GM21825 (cell line): ENCODE measurements at regions not wholly inside any gene's neighbourhood (a gene's known extent, or its start where the extent isn't known, plus 50 kb on each side); places are given as distances from the start of the nearest gene placed in this dataset.

ENCODE experiments used
- ATAC-seq: cut with Tn5 transposase; IDR thresholded peaks from one replicate; pipeline ENCODE4 v1.9.1; 2021; ENCODE audit warnings: mild to moderate bottlenecking, moderate library complexity; ENCODE audit not compliant: unreplicated experiment

DNA sequence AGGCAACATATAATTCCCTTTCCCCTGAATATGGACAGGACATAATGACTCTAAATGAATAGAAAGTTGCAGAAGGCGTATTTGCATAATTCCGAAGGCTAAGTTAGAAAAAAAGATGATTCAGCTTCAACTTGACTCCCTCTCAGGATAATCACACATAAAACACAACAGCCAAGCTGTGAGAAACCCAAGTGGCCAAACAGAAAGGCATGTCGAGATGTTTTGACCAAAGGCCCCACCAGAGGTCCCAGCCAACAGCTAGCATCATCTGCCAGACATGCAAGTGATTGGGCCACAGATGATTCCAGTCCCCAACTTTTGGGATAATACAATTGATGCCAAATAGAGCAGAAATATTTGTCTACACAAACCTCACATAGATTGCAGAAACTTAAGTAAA, 444.9 kb downstream of the LTN1 start:
- no peak for ATAC-seq

DNA sequence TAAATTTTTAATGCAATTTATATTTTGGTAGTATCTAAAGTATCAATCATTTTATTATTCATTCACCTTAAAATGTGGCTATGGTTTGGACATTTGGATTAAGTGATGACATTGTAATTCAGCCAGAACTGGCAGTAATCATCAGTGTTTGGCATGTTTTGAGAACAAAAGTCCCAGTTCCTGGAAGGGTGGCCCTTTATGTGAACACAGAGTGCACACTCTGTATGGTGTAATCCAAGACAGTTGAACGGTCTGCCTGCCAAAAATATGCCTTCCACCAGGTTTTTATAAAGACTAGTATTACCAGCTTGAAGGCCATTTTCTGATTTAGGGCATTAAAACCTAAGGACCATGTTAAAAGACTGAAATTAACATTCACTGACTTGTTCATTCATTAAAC, 448.7 kb downstream of the LTN1 start:
- no peak for ATAC-seq

DNA sequence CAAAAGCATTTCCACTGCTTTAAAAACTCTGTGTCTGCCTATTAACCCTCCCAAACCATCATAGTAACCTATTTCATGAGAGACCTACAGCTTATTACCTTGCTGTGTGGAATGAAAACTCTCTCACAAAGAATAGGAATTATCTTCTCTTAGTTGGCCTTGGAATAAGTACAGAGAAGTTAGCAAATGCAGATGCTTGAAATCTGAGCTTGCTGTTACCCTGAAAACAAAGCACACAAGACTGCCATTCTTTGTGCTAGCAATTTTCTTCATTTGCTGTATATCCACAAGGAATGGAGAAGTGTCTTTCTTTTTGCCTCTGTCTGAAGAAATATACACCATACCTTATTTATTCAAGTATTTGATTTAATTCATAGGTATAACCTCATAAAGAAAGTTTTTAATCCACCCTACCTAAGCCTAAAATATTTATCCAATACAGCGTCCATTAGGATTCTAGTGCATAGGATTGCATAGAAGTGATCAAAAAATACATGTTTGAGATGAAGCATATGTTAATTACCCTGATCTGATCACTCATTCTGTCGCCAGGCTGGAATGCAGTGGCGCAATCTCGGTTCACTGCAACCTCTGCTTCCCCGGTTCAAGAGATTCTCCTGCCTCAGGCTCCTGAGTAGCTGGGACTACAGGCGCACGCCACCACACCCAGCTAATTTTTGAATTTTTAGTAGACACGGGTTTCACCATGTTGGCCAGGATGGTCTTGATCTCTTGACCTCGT, 451.1 kb downstream of the LTN1 start:
- no peak for ATAC-seq

DNA sequence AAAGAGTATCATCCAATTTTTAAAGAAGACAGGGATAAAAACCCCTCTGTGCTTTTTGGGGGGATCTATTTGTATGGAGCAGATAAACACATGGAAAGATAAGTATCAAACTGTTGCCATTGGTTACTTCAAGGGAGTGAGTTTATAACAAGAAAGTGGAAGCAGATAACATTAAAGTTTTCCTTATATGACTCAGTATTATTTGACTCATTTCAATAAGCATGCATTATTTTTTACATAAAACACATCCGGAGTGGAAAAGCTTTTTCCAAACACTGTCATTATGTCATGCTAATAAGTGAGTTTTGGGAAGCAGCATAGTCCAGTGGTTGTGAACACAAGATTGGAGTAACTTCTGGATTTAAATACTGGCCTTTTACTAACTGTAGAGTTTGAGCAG, 452.2 kb downstream of the LTN1 start:
- ATAC-seq: no peak

DNA sequence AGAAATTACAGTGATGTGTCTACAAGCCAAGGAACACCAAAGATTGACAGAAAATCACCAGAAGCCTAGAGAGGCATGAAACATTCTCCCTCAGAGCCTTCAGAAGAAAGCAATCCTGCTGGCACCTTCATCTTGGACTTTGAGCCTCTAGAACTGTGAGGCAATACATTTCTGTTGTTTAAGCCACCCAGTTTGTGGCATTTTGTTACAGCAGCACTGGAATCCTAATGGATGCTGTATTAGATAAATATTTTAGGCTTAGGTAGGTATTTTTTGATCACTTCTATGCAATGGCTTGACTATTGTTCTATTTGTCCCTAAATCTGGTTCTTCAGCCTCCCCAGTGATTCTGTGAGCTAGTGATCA, 453.1 kb downstream of the LTN1 start:
- no peak for ATAC-seq

DNA sequence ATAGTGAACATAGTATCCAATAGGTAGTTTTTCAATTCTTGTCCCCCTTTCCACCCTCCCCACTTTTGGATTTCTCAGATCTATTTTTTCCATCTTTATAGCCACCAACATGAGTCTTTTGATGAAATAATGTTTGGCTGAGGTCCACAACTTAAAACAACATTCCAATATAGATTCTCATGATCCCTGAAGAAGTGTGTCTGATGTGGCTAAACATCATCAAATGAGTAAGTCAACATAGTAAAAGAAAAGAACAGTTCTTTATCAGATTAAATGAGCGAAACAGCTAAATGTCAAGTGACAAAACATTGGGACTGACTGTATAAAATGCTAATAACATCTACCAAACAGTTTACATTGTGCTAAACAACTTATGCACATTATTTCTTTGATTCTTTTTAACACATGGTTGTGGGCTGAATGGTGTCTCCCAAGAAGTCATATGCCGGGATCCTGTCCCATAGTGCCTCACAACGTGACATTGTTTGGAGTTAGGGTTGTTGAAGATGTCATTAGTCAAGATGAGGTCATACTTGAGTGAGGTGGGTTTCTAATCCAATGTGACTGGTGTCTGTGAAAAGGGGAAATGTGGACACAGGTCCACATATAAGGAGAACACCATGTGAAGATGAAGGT, 453.6 kb downstream of the LTN1 start:
- no peak for ATAC-seq

DNA sequence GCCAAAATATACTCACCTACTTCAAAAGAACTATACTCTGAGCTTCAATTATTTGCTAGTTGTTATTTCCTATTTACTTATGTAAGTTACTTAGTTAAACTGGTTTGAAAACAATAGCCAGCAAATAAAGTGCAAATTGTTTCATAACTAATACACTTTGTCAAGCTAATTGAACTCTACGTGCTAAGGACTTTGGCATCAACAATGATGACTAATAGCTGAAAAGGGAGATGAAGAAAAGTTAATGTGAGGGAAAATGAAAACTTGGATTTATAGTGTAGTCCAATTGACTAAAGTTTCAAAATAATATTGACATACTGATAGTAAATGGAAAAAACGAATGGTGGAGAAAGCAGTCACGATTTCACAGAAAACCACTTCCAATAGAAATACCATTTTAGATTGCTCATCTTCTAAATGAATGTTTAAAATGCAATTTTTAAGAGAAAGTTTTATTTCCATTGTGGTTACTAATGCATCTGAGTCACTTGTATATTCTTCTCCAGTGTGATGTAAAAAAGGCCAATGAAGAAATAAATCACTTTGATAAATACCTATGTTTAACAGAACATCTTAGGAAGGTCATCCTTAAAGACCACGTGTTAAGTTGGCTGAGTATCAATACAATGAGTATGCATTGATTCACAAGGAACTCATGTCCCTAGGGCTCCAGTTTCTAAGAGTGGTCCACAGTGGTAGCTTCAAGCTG, 455.2 kb downstream of the LTN1 start:
- no peak for ATAC-seq

DNA sequence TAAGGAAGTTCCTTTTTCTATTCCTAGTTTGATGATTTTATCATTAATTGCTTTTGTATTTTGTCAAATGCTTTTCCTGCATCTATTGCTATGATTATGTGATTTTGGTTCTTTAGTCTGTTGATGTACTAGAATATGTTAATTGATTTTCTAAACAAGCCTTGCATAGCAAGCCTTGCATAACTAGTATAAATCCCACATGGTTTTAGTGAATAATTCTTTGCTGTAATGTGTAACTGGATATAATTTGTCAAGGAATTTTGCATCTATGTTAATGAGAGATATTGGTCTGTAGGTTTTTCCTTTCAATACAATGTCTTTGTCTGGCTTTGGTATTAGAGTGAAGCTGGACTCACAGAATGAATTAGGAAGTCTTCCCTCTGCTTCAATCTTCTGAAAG, 460.2 kb downstream of the LTN1 start:
- no peak for ATAC-seq

DNA sequence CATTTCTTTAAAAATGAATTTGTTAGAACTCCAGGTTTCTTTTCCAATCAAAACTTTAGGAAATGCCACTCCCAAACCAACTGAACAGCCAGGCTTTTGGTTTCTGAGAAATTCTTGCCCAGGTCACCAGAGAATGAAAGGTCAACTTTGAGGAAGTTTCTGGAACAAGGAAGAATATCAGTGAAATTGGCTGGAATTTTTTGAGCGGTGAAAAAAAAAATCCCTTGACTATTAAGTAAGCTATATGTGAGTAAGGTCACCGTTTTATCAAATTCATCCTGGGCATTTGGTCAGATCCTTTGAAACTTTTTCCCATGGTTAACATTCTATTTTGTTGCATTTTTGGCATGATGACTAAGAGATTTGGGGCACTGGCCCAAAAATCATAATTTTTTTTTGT, 469.3 kb downstream of the LTN1 start:
- ATAC-seq: no peak

DNA sequence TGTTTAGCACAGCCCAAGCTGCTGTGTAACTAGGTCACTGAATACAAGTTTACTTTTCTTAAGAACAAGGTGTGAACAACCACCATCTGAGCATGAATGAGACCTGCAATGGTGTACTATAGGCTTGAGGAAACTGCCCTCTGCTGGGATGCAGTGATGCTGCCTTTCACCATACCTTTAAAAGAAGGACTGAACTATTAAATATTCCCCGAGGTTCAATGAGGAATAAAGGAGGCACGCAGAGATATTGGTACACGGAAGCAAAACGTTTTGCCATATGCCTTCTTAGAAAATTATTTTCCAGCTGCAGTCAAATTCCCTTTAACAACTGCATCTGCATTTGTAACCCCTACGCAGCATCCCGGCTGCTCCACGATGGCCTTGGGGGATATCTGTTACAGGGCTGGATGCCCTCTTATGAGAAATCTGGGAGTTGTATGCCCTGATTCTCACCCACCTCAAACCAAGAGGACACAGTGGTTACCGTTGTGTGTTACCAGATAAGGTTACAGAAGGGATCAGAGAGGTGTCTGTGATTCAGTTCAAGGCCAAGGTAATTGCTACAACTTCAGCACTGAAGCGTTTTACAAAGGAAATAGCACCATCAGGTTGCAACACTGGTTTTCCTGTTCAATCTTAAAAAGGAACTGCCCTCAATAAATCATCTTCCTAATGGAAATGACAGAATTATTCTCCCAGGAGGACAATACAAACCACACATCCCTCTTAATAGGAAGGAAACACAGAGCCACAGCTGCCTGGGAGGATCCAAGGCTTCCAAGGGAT, 470.5 kb downstream of the LTN1 start:
- ATAC-seq: no peak

DNA sequence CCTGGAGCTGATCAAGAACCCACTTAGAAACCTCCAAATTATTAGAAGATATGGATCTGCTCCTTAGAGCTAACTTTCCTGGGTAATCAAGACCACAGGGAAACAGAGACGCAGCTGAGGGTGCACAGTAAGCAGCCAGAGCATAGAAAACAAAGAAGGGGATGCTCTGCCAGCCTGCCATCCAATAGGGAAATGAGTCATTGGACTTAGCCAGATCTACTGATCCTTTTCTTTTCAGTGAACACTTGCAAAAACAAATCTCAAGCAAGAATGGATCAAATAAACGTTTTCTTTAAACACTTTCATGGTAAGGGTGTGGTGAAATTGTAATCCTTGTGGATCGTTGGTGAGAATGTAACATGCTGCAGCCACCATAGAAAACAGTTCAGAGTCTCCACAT, 474.0 kb downstream of the LTN1 start:
- ATAC-seq: no peak

DNA sequence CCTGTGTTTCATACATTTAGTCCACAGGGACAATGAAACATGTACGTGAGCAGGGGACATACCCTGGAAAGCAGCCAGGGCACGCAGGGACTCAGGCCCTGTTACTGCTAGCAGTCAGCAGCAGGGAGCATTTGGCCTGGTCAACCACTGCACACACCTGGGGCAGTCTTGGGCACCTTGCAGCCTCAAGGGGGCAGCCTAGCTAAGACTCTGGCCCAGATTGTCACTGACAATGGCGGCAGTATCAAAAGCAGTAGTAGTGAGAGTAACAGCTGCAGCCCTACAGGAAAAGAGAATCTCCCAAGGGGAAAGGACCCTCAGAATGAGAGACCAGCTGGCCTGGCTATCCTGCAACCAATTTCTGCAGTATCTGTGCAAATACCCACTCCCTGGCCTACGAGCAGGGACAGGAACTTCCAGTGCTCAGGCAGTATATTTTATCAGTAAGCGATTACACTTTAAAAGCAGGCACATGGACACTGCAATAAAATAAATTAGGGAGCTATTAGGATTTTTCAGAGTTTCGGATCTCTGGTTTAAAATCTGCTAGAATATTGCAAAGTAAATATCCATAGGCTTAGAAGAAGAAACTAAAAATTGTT, 475.6 kb downstream of the LTN1 start:
- peak; percentile 99 for ATAC-seq

DNA sequence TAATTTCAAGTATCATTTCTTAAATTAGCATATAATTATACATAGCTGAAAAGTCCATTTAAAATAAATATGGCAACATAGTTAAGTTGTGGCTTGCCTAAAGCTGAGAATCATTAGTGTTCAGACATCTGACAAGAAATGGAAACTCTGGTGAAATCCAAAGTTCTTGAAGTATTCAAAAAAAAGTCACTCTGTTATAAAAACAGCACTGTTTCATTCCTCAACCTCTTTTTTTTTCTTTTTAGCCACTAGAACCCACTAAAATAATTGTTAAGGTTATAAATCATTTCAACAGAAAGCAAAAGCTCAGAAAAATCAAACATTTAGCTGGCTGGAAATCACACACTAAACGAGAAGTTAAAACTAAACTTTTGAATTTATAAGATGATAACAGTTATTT, 476.7 kb downstream of the LTN1 start:
- ATAC-seq: no peak

DNA sequence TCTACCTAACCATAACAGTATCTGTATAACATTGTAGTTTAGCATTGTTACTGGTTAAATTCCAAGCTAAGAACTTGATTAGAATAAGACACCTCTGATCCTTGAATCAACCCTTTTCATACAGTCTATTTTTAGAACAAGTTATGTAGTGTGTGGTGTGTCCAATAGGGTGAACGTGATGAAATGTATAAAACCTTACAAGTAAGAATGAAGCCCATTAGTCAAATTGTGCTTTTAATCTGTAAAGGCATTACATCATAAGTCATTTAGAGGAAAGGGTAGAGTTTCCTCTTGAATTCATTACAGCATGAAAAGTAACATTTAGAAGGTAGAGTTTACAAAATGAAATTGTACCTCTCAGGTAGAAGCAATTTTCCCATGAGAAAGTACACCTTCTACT, 479.2 kb downstream of the LTN1 start:
- no peak for ATAC-seq

DNA sequence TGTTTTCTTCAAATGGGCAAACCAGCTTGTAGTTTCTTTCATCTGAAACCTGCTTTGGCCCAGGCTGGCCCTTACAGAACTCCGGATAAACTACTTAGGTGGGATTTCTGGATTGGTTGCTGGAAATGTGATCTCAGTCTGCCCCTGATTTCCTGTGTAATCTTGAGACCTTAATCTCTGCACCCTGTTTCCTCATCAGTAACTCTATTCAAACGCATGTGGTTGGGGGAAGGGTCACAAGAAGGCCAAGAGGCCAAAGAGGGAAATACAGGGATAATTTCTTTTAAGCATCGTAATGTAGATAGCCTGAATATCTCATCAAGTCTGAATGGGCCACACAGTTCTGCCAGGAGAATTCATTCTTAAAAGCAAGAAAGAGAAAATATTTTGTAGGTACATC, 483.6 kb downstream of the LTN1 start:
- ATAC-seq: no peak

DNA sequence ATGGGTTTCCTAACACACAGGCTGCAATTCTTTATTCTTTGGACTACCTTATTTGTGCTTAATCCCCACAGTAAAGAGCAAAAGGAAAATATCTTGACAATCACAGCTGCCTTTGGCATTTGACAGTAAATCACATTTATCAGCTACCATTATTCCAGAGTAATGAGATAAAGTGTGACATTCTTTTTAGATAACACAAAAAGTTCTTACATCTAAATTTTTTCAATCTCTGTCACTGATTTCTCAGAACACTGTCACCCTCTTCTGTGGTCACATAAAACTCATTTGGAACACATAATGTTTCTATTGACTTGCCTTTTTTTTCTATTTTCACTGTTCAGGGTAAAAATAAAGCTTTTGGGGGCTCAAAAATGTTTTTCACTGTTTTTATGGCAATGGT, 484.6 kb downstream of the LTN1 start:
- ATAC-seq: no peak

DNA sequence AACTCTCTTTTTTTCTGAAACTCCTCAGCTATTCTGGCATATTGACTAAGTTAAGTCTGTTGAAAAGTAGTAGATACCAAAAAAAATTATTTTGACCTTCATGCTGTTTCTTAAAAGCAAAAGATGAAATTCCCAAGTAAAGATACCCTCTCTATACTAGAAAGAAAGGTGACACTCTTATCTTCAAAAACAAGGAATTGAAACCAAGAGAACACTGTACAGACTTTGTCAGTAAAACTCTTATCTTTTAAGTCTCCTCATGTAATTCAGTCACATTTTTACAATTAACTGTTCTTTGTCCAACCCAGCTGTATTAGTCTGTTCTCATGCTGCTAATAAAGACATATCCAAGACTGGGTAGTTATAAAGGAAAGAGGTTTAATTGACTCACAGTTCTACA, 496.2 kb downstream of the LTN1 start:
- ATAC-seq: no peak

DNA sequence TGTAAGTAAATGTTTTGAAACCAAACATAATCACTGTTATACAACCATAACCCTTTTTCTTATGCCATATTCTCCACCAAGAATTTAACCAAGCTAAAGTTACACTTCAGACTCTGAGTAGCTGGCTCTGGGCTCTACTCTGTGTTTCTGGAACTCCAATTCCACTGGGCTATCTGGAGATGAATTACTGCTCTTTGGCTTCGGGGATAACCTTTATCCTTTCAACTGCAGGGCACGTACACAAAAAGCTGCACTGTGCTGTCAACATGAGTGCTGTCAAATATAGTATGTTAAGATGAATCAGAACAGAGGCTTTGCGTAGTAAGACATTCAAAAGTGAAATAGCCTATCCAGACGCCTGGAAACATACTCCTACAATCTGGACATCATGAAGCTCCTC, 500.6 kb downstream of the LTN1 start:
- ATAC-seq: no peak

DNA sequence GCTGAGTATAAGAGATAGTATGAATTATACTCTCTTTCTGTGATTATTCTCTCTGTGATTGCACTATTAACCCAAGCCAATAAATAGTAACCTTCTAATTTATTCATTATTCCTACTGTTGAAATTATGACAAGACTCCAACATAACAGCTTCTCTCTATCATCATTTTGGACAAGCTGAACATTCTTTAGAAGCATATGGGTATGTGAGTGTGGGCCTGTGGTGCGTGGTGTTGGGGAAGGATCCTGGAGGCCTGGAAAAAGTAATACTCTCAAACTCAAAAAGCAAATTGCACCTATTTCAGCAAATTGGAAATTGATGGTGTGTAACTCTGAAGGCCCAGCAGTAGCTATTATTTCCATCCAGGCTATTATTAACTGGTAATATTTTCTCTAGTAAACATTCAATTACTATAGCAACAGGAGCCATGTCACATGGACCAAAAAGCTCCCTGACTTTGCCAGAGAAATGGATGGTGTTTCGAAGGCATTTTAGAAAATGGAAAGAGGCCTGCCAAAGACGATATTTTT, 502.8 kb downstream of the LTN1 start:
- no peak for ATAC-seq

DNA sequence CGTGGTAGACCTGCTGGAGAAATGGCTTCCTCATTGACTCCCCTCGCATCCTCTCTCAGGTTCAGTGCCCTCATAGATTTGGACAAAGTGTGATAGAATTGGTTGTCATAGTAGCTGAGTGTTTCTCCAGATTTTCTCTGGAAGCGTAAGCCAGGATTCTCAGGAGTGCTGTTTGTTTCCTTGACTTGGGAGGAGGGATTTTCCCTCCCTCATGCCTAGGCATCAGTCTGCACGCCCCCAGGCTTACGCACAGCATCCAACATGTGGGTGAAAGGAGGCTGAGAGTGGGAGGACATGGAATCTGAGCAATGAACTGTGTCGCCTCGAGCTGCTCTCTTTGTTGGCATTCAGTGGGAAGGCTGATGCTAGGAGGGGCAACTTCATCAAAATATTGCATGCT, 503.5 kb downstream of the LTN1 start:
- no peak for ATAC-seq
